ENCODE measurements at regions not wholly inside any gene's neighbourhood (a gene's known extent, or its start where the extent isn't known, plus 50 kb on each side); places are given as distances from the start of the nearest gene placed in this dataset.

- Histone ChIP-seq H3K79me1 (ENCODE audit: low read depth, low read length) (no peaks in the 10 kb centered on the region), H3K4me1 (replicated peaks in 1 of 4; ENCODE audit: control insufficient read depth in 3 of 4, insufficient read depth in 4 of 4, low read length in 3 of 4) (no peaks in the 10 kb centered on the region), H3K23me2 (ENCODE audit: low read depth, low read length) (no peaks in the 10 kb centered on the region), H4K91ac (replicated peaks; ENCODE audit: insufficient read length, low read length) (no peak overlapping the region), H4K8ac (ENCODE audit: extremely low read depth, insufficient read depth, low read length) (no peak overlapping the region), H3K4me2 (ENCODE audit: insufficient read depth in 1 of 2, low read depth in 2 of 2, low read length in 2 of 2) (no peak overlapping the region), H3K27ac (ENCODE audit: low read depth, low read length) (no peak overlapping the region), H3K56ac (replicated peaks; ENCODE audit: insufficient read length, low read depth, low read length) (no peak overlapping the region), H3K4ac (replicated peaks; ENCODE audit: insufficient read length, low read depth, low read length) (no peak overlapping the region), H3K4me3 (ENCODE audit: extremely low read depth in 1 of 4, insufficient read depth in 2 of 4, low read depth in 3 of 4, low read length in 4 of 4) (no peak overlapping the region), H4K20me1 (replicated peaks in 1 of 2; ENCODE audit: control insufficient read depth in 1 of 2, insufficient read depth in 2 of 2, low read length in 2 of 2) (no peaks in the 10 kb centered on the region), H3K27me3 (replicated peaks in 1 of 4; ENCODE audit: control insufficient read depth in 3 of 4, extremely low read depth in 1 of 4, insufficient read depth in 3 of 4, low read length in 3 of 4) (no peaks in the 10 kb centered on the region), H2AK5ac (ENCODE audit: low read depth, low read length) (no peak overlapping the region), H3K9ac (replicated peaks in 1 of 4; ENCODE audit: extremely low read depth in 1 of 4, low read depth in 3 of 4, low read length in 3 of 4) (no peak overlapping the region; a peak in 2 of 7 replicates), H3K14ac (ENCODE audit: insufficient read length) (no peak overlapping the region), H3K18ac (ENCODE audit: extremely low read depth, low read length) (no peak overlapping the region), H3K36me3 (ENCODE audit: control insufficient read depth in 2 of 4, insufficient read depth in 4 of 4, low read length in 3 of 4) (no peaks in the 10 kb centered on the region), H2BK120ac (replicated peaks; ENCODE audit: low read depth, low read length) (no peak overlapping the region), H2BK15ac (ENCODE audit: low read length) (no peak overlapping the region), H2BK20ac (ENCODE audit: low read length) (no peak overlapping the region), H4K5ac (ENCODE audit: insufficient read length, low read depth, low read length) (no peak overlapping the region), H3K79me2 (ENCODE audit: control insufficient read depth in 1 of 2, insufficient read depth in 2 of 2, low read length in 2 of 2) (no peaks in the 10 kb centered on the region), H2BK12ac (ENCODE audit: low read depth, low read length) (no peak overlapping the region), H3K23ac (ENCODE audit: insufficient read length) (no peak overlapping the region), H2AFZ (ENCODE audit: low read length) (no peak overlapping the region), H2BK5ac (ENCODE audit: low read depth, low read length) (no peak overlapping the region), H3K9me3 (ENCODE audit: insufficient read depth in 2 of 2, low read depth in 1 of 2, low read length in 1 of 2) (no peaks in the 10 kb centered on the region)
- TF ChIP-seq RFX5 (IDR thresholded peaks at IDR 0.05; ENCODE audit: borderline replicate concordance, low read depth, low read length): no peak
- no peak for TF ChIP-seq SRF (IDR thresholded peaks at IDR 0.05; ENCODE audit: low read depth, low read length)
- TF ChIP-seq E2F6 (IDR thresholded peaks at IDR 0.05): no peak
- ChIA-PET CTCF (ENCODE audit: partially characterized antibody) (interaction anchor here (0.6 kb wide), 1 partner anchor 185 kb away, joined by 3 read pairs; no protein-coding TSS in a partner anchor), POLR2A (ENCODE audit: partially characterized antibody) (no interaction called here)
- WGBS, 2 experiments (ENCODE audit: extremely low coverage in 1 of 2, insufficient coverage in 1 of 2, insufficient read length in 1 of 2, insufficient replicate concordance in 2 of 2, low coverage in 1 of 2, low lambda C conversion rate in 2 of 2, missing lambda C conversion rate in 1 of 2): 74% methylated on average over 3 of the region's 3 CpGs; no CpG with 5 or more reads in 1 of the 2 experiments
- no peak for FAIRE-seq
- DNase-seq (ENCODE audit: low read depth in 1 of 2, low spot score in 2 of 2): no peak
These were observed 94.2 kb downstream of the MINAR1 start for GRCh38 chr15:79526376-79526775.

Data from H1 (cell line).